ENCODE measurements at regions not wholly inside any gene's neighbourhood (a gene's known extent, or its start where the extent isn't known, plus 50 kb on each side); places are given as distances from the start of the nearest gene placed in this dataset.

DNA sequence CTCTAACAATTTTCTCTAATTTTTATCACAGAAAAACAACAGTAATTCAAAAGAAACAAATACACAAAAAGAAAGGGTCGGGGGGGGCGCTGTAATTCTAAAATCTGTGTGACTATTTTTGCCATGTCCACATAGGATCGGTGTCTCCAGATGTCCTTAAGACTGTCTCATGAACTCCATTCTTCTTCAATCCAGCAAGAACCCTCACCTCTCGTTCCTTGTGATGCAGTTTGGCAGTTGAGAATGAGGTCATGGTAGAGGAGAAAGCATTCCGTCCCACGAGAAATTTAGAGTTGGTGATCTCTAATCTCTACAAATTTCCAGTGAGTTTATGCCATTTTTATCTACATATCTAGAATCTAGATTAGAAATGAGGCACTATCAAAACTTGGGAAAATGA lies 394.7 kb downstream of the TFEC start:
- ATAC-seq (no peak), DNase-seq (no peak)
- Mint-ChIP-seq H3K4me1 (ENCODE audit: low read depth) (no peaks in the 10 kb centered on the region), H3K36me3 (ENCODE audit: low read depth) (no peaks in the 10 kb centered on the region), H3K4me3 (no peak overlapping the region), H3K27ac (no peak overlapping the region), H3K9me3 (no peaks in the 10 kb centered on the region), H3K27me3 (no peaks in the 10 kb centered on the region)
- ChIA-PET CTCF (no interaction called here), POLR2A (no interaction called here)
- intact Hi-C loops (cut with micrococcal nuclease), result no loop called here
- TF ChIP-seq CTCF (IDR thresholded peaks at IDR 0.05), result no peak

DNA sequence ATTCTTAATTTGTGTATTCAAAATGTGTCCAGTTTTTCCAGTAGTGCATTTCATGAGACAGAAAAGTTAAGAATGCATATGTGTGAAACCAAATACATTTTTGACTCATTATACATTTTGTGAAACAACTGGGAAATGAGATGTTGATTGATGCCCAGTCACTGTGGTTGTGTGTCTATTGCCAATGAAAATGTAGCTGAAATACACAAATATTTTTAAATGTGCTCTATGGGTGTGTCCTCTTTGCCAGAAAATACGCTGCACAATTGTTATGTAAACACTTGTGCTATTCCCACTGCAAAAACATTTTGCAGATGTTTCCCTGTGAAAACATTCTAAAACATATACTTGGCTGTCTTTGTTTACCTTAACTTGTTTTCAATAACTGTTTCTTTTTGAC lies 395.2 kb downstream of the TFEC start:
- no peak for ATAC-seq
- CTCF ChIA-PET, result no interaction called here
- H3K27me3 Mint-ChIP-seq, result no peaks in the 10 kb centered on the region
- intact Hi-C loops (cut with micrococcal nuclease), result no loop called here
- no peak for DNase-seq
- POLR2A ChIA-PET, result no interaction called here
- H3K36me3 Mint-ChIP-seq (ENCODE audit: low read depth), result no peaks in the 10 kb centered on the region
- H3K27ac Mint-ChIP-seq, result no peak overlapping the region
- no peaks in the 10 kb centered on the region for H3K4me1 Mint-ChIP-seq (ENCODE audit: low read depth)
- H3K4me3 Mint-ChIP-seq, result no peak overlapping the region
- TF ChIP-seq CTCF (IDR thresholded peaks at IDR 0.05), result no peak
- no peaks in the 10 kb centered on the region for H3K9me3 Mint-ChIP-seq

DNA sequence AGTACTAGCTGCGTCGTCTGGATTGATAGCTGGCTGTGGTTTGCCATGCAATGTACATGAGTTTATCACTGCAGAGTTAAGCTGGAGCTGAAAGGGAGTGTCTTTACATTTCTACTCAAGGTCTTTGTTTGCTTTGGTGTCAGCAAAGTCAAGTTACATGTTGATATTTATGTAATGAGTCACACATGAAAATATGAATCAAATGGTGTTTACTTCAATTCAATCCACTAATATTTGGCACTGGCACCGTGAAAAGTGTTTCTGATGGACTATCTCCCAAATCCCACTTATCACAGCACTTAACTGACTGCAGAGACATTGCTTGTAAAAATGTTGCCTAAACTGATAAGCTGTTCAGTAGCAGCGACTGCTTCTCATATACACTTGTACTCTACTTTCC lies 395.9 kb downstream of the TFEC start:
- ChIA-PET POLR2A (no interaction called here), CTCF (no interaction called here)
- ATAC-seq (no peak), DNase-seq (no peak)
- no peak for TF ChIP-seq CTCF (IDR thresholded peaks at IDR 0.05)
- intact Hi-C loops (cut with micrococcal nuclease), result no loop called here
- H3K9me3 Mint-ChIP-seq, result no peaks in the 10 kb centered on the region
- H3K4me1 Mint-ChIP-seq (ENCODE audit: low read depth), result no peaks in the 10 kb centered on the region
- H3K36me3 Mint-ChIP-seq (ENCODE audit: low read depth), result no peaks in the 10 kb centered on the region
- no peak overlapping the region for H3K27ac Mint-ChIP-seq
- no peak overlapping the region for H3K4me3 Mint-ChIP-seq
- no peaks in the 10 kb centered on the region for H3K27me3 Mint-ChIP-seq

DNA sequence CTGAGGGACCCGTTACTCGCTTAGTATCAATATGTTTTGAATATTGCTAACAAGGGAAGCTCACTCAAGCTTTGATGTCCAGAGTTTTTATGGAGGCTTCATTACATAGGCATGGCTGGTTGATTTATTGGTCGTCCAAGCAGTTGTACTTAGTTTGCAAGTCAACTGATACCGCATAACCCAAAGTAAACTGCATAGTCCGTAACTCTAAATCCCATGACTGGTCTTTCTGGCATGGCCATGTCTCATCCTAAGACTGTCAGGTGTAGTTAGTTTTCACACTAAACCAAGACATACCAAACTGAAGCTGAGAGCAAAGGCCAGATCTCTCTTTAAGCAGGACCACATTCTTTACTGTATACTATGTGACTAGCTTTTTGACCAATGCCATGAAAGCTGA lies 397.9 kb downstream of the TFEC start:
- intact Hi-C loops (cut with micrococcal nuclease), result no loop called here
- DNase-seq, result no peak
- ATAC-seq, result no peak
- Mint-ChIP-seq H3K36me3 (ENCODE audit: low read depth) (no peaks in the 10 kb centered on the region), H3K27ac (no peak overlapping the region), H3K4me1 (ENCODE audit: low read depth) (no peaks in the 10 kb centered on the region), H3K4me3 (no peak overlapping the region), H3K9me3 (no peaks in the 10 kb centered on the region), H3K27me3 (no peaks in the 10 kb centered on the region)
- no peak for TF ChIP-seq CTCF (IDR thresholded peaks at IDR 0.05)
- POLR2A ChIA-PET, result no interaction called here
- CTCF ChIA-PET, result no interaction called here

DNA sequence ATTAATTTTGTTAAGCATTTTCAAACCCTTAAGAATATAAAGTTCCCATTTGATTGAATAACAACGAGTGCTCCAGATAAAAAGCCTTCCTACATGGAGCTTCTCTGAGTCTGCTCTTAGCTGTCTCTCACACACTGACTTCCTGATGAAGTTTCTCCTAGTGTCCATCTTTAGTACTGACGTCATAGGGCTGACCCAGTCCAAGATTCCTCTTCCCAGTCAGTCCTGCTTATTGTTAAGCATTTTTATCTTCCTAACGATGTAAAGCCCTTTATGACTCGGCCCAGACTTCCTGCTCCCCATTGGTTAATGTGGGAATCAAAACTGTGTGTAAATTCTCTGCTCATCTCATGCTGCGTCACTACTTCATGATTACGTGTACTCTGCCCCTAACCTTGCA lies 398.8 kb downstream of the TFEC start:
- no peak for TF ChIP-seq CTCF (IDR thresholded peaks at IDR 0.05)
- Mint-ChIP-seq H3K27me3 (no peaks in the 10 kb centered on the region), H3K27ac (no peak overlapping the region), H3K9me3 (no peaks in the 10 kb centered on the region), H3K4me1 (ENCODE audit: low read depth) (no peaks in the 10 kb centered on the region), H3K4me3 (no peak overlapping the region), H3K36me3 (ENCODE audit: low read depth) (no peaks in the 10 kb centered on the region)
- ChIA-PET CTCF (no interaction called here), POLR2A (no interaction called here)
- intact Hi-C loops (cut with micrococcal nuclease), result no loop called here
- DNase-seq (no peak), ATAC-seq (no peak)
